Tongue (tissue), 1 donor: ENCODE measurements at regions not wholly inside any gene's neighbourhood (a gene's known extent, or its start where the extent isn't known, plus 50 kb on each side); places are given as distances from the start of the nearest gene placed in this dataset.
A peak's percentile ranks its signal among the peaks of the same experiment; 100 is the strongest.
"Not testable (repeated sequence)": the region's sequence is repeated elsewhere in the genome, so short reads cannot be mapped to it uniquely, and the experiment has no call there.

ENCODE experiments used
- DNase-seq: peaks from one replicate; pipeline ENCODE4 v3.0.0-alpha.2; 2015

DNA sequence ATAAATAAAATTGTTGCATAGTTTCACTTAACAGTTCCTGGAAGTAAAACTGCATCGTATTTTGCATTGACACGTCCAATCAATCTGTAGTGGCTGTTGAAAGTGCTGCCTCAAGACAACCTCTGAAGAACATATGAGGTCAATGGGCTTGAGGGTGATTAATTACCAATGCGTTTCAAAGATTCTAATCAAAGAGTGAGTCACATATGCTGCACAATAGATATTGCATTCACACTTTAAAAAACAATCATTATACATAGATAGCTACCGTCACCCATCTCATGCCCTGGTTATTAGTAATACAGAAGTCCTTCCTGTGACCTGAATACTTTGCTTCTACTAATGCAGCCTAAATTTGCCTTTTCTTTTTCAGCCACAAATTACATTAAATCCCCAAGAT, 743.3 kb upstream of the SLIT2 start:
- no peak for DNase-seq

DNA sequence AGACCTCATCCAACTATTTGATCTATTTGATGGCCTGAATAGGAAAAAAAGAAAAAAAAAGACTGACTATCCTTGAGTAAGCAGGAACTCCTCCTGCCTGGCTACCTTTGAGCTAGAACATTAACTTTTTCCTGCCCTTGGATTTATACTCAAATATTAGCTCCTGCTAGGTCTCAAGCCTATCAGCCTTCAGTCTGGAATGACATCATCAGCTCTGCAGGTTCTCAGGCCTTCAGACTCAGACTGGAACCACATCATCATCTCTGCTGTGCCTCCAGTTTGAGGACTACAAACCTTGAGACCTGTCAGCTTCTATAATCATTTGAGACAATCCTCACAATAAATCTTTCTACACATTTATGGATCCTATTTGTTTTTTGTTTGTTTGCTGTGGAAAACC, 754.0 kb upstream of the SLIT2 start:
- DNase-seq = no peak

DNA sequence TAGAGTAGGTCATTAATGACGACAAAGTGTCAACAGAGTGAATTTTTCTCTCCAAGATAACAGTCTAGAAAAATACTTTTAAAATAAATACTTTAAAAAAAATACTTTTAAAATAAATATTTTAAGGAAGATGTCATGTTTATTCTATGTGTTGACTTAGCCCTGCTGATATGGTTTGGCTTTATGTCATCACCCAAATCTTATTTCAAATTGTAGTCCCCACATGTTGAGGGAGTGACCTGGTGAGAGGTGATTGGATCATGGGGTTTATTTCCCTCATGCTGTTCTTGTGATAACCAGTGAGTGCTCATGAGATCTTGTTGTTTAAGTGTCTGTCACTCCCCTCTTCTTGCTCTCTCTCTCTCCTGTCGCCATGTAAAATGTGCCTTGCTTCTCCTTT, 754.9 kb upstream of the SLIT2 start:
- no peak for DNase-seq

DNA sequence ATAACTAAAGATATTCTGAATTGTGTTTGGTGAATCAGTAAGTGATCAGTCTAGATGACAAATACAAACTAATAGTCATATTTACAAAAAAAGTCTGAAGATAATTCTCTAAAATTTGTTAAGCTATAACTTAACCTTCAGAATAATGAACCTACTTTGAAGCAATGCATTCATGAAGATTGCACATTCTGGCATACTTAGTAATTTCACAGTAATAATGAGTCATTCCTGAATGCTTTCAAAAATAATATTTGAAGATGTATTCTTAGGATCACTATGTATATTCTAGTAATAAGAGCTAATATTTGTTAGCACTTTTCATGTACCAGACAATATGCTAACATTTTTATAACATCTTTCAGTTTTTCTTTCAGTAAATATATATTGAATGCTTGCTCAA, 756.7 kb upstream of the SLIT2 start:
- no peak for DNase-seq

DNA sequence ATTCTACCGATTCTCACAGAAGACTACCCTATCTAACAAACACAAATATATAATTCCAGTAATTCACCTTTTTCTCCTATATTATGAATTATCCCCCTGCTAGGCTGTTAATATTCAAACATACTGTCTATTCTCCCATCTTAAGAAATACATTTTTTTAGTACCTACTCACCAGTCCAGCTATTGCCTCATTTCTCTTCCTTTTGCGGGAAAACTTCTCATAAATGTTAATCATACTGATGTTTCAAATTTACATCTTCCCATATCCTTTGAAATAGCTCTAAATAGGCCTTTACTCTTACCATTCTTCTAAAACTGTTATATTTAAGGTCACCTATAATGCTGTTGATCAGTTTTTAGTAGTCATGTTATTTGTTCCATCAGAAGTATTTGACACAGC, 759.1 kb upstream of the SLIT2 start:
- no peak for DNase-seq

DNA sequence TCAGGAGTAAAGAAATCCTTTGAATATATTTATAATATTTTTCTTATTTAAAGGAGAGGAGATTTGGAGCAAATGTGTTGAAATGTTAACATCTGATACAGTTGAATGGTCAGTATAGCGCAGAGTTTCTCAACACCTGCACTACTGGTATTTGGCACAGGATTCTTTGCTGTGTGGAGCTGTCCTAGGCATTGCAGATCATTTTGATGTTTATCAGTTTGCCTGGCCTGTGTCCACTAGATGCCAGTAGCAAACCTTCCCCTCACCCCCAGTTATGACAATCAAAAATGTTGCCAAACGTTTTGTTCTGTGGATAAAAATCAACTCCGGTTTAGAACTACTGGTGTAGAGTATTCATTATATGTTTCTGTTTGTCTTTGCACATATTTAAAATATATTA, 765.3 kb upstream of the SLIT2 start:
- DNase-seq = no peak

DNA sequence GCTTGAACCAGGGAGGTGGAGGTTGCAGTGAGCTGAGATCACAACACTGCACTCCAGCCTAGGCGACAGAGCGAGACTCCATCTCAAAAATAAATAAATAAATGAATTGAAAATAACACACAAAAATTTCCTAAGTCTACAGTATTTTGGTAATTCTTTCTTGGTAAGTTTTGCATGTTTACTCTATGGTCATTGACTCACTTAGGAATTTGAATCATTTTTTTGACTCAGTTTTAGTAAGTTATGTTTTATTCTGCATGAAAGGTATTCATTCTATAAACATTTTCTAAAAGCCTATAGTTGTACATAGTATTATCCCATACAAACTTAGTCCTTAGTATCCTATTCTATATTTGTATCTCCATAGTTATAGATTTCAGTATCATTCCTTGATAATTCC, 772.9 kb upstream of the SLIT2 start:
- DNase-seq = no peak

DNA sequence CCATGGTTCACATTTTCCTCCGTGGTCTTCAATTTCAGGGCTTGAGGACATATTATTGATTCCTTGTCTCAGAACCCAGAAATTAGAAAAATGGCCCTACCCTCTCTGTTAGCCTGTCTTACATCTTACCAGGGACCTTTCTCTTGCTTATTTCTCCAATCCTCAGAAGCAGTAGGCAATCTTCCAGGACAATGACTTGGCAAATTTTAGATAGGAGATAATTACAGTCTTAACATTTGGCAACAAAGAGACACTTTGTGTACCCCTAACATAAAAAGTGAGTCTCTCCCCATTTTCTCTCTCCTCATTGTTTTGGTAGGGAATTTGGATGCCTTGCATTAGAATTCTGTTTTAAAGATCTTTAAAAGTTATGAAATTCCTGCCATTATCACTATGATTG, 778.1 kb upstream of the SLIT2 start:
- DNase-seq = no peak

DNA sequence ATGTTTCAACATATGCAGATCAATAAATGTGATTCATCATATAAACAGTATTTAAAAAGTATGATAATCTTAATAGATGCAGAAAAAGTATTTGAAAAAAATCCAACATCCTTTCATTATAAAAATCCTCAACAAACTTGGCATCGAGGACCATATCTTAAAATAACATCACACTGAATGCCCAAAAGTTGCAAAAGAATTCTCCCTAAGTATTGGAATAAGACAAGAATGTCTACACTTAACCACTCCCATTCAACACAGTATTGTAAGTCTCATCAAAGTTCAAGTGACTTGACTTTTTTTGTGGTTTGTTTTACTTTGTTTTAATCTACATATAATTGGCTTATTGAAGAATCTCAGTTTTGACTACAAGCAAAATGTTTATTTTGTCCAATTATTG, 779.0 kb upstream of the SLIT2 start:
- DNase-seq = no peak

DNA sequence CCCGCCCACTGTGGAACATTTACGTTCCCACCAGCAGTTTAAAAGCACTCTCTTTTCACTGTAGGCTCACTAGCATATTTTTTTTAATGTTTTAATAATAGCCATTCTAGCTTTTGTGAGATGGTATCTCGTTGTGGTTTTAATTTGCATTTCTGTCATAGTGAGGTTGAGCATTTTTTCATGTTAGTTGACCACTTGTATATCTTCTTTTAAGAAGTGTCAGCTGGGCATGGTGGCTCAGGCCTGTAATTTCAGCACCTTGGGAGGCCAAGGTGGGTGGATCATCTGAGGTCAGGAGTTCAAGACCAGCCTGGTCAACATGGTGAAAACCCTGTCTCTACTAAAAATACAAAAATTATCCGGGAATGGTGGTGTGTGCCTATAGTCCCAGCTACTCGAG, 781.7 kb upstream of the SLIT2 start:
- not testable (repeated sequence) for DNase-seq

DNA sequence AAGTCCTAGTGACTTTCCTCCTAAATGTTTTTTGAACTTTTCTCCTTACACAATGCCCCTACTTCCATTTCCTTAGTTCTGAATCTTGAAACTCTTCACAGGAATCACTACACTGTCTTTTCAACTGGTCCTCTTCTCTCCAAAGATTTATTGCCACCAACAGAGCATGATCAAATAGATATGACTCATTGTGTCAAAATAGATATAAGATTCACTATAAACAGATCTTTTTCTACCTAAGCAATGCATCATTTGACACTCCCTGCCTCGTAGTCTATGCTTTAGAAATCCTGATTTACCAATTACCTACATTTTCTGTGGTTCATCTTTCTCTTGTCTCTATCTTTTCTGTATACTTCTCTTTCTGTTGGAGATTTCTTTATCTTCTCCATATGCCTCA, 789.6 kb upstream of the SLIT2 start:
- DNase-seq = no peak

DNA sequence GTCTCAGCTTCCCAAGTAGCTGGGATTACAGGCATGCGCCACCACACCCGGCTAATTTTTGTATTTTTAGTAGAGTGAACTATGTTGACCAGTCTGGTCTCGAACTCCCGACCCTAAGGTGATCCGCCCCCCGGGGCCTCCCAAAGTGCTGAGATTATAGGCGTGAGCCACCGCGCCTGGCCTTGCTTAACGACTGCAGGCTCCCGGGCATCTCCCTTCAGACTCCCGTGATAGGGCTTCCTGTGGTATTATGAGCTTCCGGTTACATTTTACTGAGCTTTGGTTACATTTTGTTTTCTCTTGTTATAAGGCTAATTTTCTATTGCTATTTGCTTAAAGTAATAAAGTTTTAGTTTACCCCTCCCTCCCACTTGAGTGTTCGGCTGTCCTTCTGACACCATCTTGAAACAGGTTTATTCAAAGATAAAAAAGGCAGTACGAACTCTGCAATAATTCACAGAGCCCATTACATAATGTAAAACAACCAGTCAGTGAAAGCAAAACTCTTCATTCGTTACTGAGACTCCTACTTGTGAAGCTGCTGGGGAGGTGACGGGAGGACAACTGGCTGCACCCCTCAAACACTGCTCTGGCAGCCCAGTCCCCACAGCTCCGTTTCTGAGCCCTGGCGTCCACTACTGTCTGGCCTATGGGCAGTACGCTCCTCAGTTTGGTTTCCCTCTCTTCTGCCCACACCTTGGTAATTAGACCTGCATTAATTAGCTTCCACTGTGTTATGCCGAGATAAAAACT, 795.7 kb upstream of the SLIT2 start:
- DNase-seq = no peak

DNA sequence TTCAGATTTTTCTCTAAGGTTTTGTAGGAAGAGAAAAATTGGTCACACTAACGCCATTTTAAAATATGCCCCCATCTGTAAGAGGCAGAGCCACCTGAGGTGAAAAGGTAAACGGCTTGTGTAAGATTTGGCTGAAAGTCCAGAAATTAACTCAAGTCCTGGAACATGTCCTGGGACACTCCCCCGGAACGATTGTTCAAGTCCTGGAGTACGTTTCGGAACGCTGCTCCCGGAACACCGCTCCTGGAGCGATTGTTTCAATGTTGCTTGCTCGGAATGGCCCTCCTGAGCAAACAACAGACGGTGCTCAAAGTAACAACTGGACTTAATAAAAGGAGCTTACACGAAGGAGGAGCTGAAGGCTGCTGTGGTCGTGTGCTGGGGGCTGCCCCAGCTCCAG, 796.5 kb upstream of the SLIT2 start:
- no peak for DNase-seq

DNA sequence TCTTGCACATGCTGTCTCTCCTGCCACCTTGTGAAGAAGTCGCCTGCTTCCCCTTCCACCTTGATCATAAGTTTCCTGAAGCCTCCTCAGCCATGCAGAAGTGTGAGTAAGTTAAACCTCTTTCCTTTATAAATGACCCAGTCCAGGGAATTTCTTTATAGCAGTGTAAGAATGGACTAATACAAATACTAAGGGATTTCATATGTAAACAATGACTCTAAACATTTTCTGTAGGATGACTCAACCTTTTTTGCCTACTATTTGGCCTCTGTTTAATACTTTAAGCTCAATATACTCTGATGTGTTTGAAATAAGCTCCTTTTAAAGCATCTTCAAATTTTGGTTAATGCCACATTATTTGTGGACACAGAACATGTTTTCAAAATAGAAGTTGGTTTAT, 813.5 kb upstream of the SLIT2 start:
- no peak for DNase-seq

DNA sequence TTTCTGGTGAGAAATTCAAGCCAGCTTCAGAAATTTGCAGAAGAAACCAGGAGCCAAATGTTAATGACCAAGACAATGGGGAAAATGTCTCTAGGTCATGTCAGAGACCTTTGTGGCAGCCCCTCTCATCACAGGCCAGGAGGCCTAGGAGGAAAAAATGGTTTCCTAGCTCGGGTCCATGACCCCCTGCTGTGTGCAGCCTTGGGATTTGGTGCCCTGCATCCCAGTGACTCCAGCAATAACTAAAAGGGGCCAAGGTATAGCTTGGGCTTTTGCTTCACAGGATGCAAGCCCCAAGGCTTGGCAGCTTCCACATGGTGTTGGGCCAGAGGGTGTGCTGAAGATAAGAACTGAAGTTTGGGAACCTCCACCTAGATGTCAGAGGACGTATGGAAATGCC, 814.7 kb upstream of the SLIT2 start:
- no peak for DNase-seq

DNA sequence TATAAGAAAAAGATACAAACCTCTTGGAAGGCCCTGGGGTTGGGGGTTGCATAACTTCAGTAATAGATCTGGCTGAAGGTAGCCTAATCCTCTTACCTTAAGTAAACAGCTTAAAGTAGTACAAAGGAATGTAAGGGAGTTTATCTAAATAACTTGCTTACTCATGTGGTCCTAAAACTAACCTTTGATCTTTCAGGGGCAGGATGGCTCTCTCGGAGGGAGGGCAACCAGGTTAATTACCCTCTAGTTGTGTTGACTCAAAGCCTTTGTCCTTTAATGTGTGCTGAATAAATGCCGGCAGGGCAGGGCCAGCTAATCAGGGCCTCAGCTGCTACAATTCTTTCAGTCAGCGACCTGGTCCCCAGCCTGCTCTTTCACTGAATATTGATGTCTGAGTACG, 822.0 kb upstream of the SLIT2 start:
- no peak for DNase-seq

DNA sequence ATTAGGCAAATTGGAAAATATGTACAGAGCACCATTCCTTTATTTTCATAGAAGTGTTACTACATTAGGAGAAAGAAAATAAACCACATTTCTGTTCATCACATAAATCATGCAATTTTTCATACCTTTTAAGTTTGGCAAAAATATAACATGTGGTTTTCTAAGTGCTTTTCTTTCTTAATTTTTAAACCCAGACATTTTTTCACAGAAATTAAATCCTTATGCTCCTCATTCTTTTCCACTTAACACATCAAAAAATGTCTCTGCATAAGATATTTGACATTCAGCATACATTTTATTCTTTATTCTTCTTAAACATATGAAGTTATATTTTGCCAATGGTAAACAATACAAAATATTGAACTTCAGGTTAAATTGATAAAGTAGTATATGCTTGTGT, 826.6 kb upstream of the SLIT2 start:
- DNase-seq = peak; percentile 12

DNA sequence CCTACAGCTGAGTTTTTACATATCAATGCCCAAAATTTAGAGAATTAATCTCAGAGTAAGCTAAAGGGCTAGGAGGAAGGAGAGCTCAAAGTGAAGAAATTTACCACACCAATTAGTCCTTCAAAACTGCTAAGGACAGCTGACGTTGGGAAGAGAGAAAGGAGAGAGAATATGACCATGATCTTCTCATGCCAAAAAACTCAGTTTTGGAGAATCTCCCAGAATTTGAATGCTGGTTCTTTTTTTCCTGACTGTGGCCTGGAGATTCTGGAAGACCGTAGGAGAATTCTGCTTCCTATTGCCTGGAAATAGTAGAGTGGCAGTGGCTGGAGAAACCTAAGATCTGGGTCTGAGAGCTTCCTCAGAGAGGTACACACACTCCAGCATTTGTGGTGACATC, 834.4 kb upstream of the SLIT2 start:
- peak; percentile 10 for DNase-seq

DNA sequence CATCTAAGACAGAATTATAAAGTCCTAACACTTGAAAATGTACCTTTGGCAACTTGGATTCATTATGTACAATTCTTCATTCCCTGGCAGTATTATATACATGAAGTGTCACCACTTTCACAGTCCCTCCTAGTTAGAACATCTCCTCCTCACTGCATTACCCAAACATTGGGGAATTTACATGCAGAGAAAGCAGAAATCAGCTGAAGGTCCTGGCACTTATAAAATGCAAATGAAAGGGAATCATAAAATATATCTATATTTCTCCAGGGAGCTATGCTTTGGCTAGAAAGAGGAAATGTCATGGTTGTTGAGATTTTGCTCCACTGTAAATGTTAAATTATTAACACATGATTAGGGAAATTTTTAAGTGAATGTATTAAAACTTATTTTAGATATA, 835.6 kb upstream of the SLIT2 start:
- no peak for DNase-seq

DNA sequence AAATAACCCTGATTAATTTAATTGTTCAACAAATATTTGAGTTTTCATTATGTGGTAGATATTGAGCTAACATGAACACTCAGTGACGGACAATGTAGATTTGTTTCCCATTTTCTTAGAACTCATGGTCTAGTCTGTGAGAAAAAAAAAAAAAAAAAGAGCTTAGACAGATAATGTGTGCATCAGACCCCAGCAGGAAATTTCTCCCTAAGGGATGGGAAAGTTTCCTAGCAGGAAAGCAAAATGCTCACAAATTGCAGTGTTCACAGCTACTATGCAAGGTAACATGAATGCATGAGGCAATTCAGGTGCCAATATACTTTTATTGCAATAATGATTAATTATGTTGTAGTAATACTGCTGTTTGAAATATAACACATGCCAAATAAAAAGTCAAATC, 843.2 kb upstream of the SLIT2 start:
- no peak for DNase-seq

DNA sequence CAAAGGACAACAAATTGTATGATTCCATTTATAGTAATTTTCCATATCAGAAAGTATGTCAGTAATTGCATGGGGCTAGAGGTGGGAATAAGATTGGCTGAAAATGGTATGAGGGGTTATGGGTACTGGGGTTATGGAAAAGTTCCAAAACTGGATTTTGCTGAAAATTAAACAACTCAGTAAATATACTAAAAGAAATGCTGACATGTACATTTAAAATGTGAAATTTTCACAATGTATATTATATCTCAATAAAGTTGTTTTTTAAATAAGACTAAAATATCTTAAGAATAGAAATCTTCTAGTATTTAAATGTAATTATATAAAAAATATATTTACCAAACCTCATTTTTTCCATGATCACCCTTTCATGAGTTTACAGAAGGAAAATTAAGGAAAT, 844.9 kb upstream of the SLIT2 start:
- no peak for DNase-seq

DNA sequence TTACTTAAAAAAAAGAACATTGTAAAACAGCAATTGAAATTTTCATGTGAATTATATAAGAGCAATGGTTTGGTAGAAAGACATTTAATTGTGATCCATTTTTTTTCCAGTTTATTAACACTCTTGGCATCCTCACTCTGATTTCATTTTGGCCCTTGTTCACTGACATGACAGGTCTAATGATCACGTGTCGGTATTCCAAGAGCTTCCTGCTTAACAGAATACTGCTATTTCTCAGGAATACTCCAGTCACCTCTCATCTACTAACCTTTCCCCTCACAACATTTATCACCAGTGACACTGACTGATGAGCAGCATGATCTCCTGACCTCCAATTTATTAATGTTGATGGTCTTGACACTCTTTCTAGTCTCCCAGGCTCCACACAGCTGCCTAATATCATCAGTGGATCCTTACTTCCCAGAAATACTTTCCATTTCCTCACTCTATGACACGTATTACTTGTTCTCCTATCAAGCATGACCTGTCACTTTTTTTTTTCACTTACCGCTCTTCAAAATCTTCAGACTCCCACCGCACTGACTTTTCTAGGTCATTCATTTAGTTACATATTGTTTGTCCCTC, 847.8 kb upstream of the SLIT2 start:
- DNase-seq = no peak

DNA sequence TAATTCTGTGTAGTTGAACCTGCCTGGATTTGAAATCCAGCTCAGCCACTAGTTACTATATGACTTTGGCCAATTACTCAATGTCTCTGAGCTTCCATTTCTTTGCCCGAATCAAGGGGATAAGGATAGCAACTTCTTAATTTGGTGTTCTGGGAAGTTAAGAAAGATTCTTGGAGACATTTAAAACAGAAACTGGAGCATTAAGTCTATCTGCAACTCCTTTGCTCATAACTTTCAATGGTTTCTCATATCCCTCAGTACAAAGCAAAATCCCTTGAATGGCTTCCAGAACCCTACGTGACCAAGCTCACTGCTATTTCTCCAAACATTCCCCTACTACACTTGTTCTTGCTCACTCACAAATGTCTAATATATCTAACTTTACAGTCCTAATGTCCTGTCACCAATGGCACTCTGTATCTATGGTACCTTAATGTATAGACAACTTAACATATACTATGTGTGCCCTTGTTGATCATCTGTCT, 849.1 kb upstream of the SLIT2 start:
- DNase-seq = no peak

DNA sequence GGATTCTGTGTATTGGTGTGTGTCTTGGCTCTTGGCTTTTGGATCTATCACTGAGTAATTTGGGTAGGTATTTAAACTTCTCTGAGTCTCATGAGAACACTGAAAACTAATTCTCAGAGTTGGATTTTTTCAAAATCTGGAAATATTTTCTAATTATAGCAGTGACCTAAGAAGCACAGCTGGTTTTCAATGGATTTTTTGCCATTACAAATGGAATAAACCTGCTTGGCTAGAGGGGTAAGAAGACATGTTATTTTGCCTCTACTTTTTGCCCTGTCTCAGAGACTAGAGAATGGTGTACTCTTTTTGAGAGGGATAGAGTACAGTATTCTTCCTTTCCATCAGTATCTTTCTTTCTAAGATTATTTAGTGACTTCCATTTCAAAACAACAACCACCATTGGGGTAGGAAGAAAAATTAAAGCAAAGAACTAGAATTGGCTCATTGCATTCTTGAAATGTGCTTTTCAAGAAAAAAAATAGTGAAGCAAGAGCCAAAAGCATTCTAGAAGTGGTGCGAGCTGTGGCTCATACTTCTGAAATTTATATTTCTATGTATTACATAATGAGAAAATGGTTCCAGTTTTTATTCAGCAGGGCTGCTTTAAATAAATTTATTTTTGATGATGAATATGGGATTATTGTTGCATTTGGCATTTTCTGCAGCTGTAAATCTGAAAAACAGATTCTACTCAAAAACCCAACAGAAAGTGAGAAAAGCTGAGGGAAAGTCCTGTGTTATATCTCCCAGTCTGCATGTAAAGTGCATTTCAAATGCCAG, 850.2 kb upstream of the SLIT2 start:
- no peak for DNase-seq
